ENCODE measurements at regions not wholly inside any gene's neighbourhood (a gene's known extent, or its start where the extent isn't known, plus 50 kb on each side); places are given as distances from the start of the nearest gene placed in this dataset.
"Not testable (repeated sequence)": the region's sequence is repeated elsewhere in the genome, so short reads cannot be mapped to it uniquely, and the experiment has no call there.

DNA sequence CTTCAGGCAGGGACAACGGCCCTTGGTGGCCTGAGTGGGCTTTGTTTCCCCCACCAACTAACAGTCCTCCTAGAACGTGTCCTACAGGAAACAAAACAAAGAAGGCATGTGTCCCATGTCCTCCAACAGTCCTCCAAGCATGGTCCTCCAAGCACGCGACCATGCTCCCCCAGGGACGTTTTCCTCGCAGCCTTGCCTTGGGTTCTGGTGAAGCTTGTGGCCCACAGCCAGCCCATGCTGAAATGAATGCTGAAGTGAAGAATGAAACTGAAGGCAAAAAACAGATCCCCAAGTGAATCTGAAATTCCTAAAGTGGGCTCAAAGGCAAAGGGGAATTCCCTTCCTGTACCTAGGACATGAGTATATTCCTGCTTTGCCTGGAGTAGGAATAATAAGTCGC lies 176.6 kb downstream of the JCAD start:
- DNase-seq (ENCODE audit: low read depth): no peak

DNA sequence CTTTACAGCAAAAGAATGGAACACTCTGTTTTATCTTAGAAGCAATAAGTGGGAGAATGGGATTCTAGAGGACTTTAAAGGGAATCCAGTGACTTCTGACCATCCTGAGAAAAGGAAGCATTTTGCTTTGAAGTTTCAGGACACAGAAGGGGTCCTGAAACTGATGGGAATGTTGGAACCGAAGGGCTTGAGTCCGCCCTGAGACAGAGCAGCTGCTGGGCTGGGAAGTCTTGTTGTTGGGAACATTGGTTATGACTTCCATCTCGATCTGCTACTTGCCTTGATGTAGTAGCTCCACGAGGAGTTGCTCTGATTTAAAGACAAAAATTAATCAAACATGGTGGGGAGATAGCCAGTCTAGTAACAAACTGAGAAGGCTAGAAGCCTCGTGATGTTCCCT lies 177.6 kb downstream of the JCAD start:
- DNase-seq (ENCODE audit: low read depth): no peak

DNA sequence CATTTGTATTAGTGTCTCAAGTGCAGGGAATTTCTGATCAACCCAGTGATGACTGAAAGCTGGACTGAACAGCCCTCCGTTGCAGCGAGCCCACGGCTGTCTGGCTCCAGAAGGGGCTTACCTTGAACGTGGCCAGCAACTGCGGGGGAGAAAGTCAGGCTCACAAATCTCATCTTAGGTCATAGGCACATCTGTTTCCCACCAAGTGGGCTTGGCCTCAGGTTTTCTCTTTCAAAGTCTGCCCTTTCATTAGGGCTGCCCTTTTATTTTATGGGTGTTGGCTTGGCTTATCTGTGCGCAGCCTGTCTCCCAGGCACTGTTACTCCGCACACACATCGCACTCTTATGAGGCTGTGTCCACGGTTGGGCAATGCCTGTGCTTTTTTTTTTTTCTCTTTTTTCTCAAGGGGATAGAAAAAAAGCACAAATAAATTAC lies 178.0 kb downstream of the JCAD start:
- no peak for DNase-seq (ENCODE audit: low read depth)

DNA sequence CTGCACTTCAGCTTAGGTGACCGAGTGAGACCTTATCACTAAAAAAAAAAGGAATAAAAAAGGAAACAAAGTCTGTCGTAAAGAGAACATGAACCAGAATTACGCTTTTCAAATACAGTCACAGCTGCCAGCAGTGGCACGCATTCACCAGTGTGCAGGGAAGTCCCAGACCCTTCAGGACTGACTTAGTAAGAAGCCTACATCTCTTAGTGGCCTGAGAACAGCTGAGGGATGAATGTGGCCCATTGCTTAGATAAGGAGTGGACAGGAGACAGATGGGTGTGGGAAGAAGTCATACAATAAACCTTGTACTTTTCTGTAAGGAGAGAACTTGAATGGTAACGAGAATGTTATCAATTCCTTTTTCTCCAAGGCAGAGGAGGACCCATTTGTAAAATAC lies 178.5 kb downstream of the JCAD start:
- no peak for DNase-seq (ENCODE audit: low read depth)

DNA sequence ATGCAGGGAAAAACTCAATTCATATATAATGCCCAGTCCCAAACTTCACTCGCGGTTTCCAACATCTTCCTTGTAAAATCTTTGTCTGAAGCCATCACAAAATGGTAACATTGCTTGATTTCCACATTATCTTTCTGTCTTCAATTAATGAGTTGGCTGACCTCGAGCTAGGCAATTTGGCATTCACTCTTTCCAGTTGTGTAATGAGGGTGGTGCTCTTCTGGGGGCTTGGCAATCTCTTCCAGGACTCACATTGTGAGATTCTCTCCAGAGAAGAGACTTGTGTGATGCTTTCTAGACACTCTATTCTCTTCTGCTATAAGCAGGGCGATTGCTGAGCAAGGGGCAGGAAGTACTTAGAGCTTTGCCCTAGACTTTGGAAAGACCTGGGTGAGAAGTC lies 179.5 kb downstream of the JCAD start:
- no peak for DNase-seq (ENCODE audit: low read depth)

DNA sequence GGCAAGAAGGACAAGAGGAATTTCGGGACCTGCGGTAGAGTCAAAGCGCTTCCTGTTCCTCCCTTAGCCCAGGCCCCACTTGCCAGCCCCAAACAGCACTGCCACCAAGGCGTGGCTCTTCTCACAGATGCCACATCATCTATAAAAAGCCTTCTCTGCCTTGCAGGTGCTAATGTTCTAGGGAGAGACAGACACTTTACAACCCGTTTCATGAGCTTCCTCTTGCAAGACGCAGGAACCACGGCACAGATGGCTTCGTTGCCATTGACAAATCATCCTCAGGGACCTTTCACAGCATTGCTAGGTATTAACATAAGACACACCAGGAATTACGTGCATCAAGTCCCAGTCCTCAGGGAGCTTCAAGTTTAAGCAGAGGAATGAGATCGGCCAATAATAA lies 180.9 kb downstream of the JCAD start:
- peak; percentile 42 for DNase-seq (ENCODE audit: low read depth)

DNA sequence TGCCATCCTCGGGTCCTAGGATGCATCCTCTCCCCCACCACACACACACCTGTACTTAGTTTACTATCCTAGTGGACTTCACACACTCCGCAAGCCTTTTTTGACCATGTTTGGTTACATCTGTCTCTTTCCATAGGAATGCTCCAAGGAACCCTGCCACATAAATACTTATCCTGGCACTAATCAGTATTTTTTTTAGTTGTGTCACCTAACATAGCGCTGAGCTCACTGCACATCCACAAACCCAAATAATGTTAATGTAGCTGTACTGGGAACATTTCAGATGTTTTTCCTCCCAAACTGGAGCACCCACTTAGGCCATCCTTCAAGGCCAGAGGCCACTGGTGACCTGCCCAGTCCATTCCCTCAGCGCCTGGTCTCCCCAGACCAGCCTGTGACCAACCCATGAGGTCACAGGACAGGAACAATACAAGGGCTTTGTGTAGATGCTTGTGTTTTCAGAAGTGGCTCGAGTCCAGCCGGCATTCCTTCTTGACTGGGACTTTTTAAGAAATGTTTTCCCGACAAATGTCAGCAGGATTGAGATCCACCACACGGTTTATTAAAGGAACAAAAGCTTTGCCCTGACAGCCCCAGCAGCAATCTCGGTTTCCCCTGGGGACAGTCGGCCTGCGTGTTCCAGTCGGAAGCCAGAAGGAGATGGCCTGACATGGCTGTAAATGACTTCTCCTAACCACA lies 181.4 kb downstream of the JCAD start:
- DNase-seq (ENCODE audit: low read depth): peak; percentile 31

DNA sequence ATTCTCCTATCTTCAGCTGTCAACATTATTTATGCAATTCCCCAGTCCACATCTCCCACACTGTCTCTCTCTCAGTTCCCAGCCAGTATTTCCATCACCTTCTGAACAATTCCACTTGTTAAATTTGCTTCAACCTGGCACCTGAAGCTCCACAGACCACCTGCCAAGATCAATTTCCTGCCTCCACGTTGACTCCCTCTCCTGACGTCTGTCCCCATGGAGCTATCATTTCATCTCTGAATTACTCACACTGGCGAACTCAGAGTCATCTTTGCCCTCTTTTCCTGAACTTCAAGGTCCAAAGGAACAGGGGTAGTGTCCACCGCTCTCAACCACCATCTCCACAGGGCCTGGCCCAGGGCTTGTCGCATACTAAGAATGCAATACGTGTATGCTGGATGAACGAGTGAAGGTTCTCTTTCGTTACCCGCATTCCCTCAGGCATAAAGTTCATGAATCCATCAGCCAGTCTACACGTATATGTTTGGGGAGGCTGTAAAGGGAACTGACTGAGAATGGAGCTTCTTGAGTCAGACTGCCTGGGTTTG lies 183.3 kb downstream of the JCAD start:
- no peak for DNase-seq (ENCODE audit: low read depth)

DNA sequence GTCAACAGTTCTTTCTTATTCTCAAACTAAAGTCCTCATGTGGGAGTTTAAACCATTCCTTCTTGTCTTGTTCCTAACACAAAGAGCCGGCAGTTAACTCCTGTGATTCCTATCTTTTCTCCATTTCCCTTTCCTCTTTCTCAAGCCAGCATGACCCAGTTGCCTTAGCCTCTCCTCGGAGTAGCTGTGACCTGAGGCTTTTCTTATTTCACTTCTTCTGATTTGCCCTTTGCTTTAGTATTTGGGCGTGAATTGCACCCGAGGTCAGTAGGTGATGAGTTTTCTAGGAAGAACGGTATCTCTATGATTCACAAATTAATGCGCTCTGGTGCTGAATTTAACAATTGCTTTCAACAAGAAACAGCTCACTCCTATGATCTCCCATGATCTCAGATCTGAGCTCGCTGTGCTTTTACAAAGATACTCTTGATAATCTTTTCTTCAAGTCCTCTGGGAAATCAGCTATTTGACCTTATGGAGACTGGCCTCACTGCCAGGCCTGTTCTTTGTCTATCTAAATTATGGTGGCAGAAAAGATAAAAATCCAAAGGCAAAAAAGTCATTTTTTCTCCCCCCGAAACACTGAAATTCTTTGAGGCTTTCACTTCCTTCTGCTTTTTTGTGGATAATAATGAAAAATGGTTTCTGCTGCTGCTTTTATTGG lies 184.6 kb downstream of the JCAD start:
- DNase-seq (ENCODE audit: low read depth): no peak

DNA sequence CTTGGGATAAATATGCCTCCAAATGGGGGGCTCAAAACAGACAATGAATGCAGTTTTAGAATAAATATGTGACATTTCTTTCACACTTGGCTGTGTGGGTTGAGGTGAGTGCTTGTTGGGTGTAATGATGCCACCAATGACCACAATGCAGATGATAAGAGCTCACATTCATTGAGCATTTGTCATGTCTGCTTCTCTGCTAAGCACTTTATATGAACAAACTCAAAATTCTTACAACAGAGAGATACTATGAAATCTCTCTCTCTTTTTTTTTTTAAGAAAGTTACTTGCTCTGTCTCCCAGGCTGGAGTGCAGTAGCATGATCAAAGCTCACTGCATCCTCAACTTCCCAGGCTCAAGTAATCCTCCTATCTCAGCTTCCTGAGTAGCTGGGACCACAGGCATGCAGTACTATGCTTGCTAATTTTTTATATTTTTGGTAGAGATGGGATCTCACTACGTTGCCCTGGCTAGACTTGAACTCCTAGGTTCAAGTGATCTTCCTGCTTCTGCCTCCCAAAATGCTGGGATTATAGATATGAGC lies 185.4 kb downstream of the JCAD start:
- DNase-seq (ENCODE audit: low read depth): no peak

DNA sequence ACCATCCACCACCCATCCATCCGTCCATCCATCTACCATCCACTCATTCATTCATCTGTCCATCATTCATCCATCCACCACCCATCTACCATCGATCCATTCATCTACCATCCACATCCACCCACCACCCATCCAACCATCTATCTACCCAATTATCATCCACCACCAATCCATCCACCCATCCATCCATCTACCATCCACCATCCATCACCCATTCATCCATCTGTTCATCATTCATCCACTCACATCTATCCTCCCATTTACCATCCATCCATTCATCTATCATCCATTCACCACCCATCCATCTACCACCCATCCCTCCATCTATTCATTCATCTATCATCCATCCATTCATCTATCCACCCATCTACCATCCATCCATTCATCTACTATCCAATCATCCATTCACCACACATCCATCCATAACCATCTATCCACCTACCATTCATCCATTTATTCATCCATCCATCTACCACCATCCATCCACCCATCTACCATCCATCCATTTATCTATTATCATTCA lies 188.8 kb downstream of the JCAD start:
- no peak for DNase-seq (ENCODE audit: low read depth)

DNA sequence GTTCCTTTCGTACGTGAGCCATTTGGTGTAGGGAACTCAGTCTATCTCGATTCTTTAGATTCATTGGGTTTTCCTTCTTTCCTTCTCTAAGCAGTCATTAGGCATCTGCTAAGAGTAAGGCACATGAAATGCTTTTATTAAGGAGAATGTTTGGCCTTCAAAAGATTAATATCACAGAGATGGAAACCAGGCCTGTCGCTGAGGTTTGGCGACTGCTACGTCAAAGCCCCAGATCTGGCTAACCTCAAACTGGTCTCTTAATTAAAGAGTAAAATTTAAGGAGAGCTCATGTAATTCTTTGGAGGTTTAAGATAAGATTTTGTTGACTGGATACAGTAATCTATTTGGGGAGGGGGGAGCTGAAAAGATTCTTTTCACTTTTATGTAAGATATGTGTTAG lies 189.8 kb downstream of the JCAD start:
- no peak for DNase-seq (ENCODE audit: low read depth)

DNA sequence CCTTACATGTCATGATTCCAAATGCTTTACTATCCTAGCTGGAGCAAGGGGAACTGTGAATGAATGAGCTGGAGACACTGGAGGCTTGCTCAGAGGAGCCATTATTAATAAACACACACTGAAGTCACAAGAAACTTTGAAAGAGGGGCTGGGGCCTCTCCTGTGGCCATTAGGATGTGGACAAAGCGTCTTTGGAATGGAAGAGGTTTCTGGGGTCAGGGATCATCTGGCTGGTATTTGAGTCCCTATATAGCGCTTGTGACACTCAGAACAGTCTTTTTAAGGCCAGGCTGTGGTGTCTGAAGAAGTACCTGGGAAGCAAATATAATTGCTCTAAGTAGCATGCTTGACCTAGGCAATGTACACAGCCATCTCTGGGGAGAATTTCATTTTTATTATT lies 193.0 kb downstream of the JCAD start:
- DNase-seq (ENCODE audit: low read depth): no peak

DNA sequence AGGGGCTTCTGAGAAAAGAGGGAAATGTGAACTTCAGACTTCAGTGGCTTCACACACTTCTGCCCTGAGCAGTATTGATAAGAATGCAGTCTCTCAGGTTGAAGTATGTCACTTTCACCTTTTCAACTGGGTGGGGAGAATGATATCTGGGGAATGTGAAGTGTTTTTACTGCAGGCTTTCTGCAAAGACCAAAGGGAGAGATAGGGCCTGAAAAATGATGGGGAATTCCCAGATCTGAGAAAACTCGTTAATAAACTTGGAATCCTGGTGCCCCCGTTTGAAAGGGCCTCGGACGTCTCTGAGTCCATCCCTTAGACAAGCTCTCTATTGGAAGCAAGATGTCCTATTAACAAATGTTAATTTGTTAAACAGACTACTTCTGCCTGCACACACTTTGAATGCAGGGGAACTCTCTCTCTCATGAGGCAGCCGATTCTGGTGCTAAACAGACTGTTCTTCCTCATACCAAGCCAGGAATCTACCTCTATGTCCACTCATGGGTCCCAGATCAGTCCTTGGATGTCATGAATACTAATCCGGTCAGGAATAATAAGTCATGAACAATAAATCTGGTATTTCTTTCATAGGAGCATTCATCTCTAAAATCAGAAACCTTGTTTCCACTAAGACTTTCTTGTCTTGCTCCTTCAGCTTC lies 193.6 kb downstream of the JCAD start:
- DNase-seq (ENCODE audit: low read depth): no peak

DNA sequence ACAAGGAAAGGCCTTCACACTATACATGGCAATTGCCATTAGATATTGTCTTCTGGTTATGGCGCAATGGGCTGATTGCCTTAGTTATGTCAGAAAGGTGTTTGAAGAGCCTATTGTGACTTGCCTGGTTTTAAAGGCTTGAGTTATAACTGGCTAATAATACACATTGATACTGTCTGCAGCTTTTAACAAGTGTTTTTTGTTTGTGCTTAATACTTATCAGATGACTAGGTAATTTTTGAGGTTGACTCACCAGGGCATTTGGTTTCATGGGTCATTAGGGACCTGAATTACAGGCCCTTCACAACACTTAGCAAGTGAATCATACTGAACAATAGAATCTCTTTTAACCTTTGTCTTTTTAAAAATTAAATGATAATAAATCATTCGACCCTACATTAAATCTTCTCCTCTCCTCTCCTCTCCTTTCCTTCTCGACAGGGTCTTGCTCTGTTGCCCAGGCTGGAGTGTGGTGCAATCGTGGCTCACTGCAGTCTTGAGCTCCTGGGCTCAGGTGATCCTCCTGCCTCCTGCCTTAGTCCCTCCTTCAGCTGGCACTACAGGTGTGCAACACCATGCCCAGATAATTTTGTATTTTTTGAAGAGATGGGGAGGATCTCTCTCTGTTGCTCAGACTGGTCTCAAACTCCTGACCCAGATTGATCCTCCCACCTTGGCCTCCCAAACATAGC lies 196.3 kb downstream of the JCAD start:
- peak; percentile 70 for DNase-seq (ENCODE audit: low read depth)

DNA sequence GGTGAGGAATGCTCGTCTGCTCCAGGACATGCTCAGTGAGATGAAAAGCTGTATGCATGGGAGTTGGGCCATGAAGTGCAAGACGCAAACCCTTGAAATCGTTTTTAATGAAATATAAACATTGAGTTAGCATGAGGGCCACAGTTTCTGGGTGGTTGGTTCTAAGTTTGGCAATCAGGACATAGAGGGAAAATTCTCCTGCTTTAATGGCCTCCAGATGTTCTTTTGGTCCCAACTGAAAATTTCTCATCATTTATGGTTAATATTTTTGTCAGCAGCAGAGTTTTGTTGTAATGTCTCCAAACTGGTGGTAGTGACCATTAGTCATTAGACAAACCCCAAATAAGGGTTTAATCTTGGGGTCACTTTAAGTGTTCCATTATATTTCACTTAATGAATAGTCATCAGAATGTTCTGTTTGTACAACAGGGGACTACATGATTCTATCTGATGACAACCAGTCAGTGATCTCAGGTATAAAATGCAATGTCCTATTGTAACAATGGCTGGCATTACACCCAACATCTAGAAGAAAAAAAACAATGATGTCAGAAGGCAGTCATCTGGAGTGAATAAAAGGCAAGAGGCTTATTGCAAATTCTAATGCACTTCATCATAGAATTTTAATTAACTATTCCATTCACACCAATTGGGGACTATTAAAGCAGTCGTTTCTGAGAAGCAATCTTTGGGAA lies 197.4 kb downstream of the JCAD start:
- no peak for DNase-seq (ENCODE audit: low read depth)

DNA sequence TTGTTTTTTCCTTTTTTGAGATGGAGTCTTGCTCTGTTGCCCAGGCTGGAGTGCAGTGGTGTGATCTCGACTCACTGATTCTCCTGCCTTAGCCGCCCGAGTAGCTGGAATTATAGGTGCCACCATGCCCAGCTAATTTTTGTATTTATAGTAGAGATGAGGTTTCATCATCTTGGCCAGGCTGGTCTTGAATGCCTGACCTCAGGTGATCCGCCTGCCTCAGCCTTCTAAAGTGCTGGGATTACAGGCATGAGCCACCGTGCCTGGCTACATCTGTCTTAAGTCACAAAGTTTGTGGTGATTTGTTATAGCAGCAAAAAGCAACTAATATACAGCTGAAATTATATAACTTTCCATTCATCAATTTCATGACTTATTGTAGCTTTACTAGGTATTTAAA lies 198.2 kb downstream of the JCAD start:
- not testable (repeated sequence) for DNase-seq (ENCODE audit: low read depth)

DNA sequence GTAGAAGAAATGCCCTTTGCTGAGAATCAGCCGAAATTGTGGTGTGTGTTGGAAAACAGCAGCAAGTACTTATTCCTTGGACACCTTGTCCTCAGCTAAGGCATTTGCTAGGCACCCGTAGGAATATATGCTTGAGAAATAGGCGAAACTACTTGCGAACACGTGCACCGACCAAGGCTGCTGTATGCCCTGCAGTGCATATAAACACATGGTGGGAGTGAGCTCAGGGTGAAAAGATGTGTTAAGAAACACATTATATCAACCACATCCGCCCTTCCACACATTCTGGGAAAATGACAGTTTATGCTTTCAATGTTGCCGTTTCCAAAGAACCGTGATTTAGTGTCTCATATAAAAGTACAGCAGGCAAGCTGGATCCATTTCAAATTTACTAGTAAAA lies 199.2 kb downstream of the JCAD start:
- DNase-seq (ENCODE audit: low read depth): no peak

DNA sequence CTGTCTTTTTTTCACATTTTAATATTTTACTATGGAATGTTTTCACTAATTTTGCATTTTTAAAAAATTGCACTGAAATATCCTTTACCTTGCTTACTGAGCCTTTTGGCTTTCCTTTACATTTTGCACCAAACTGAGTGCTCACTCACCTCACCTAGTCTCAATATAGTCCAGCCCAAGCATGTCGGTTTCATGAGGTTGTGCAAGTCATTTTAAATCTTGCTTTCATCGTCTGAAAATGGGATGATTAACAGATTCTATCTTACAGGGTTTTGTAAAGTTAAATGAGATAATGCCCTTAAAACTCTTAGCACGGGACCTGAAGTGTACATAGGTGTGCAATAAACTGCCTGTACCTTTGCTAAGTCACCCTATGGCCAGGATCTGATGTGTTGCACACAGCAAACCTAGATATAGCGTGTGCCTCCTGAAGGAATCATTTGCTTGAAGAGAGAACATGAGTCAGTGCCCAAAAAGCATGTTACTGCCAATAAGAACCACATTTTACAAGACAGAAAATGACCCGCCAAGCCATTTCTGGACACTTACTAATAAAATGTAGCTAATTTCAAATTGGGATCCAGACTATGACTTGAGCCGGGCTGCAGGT lies 199.8 kb downstream of the JCAD start:
- no peak for DNase-seq (ENCODE audit: low read depth)

DNA sequence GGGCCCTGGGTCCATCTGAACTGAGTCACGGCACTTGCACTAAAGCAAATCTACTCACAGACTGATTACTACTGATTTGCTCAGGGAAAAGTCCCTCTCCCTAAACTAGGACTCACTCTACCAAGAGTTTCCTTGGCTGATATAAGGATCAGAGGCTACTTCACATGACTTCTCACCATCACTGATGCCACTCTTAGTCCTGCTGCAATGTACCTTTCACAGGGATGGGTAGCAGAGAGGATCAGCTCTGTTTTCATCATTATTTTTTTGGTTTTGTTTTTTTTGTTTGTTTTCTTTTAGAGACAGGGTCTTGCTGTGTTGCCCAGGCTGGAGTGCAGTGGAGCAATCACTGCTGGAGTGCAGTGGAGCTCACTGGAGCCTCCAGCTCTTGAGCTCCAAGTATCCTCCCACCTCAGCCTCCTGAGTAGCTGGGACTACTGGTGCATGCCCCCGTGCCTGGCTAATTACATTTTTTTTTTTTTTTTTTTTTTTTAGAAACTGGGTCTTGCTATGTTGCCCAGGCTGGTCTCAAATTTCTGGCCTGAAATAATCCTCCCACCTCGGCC lies 200.6 kb downstream of the JCAD start:
- DNase-seq (ENCODE audit: low read depth): no peak

All from myocyte (in vitro differentiated cells).